Liver (tissue), 8 donors: ENCODE measurements at regions not wholly inside any gene's neighbourhood (a gene's known extent, or its start where the extent isn't known, plus 50 kb on each side); places are given as distances from the start of the nearest gene placed in this dataset.

ENCODE experiments used
- DNase-seq: peaks from one replicate; pipeline ENCODE4 v3.0.0-alpha.2; 2017; ENCODE audit warnings: low spot score
- H3K27ac ChIP-seq, 2 donors: one replicate each; pipeline ENCODE4 v1.7.0; 2013; ENCODE audit warnings: inconsistent platforms in 2 of 2, low read length in 2 of 2, control low read depth in 1 of 2, low read depth in 1 of 2, mild to moderate bottlenecking in 1 of 2
- H3K27me3 ChIP-seq, 4 donors: one replicate each; pipeline versions ENCODE4 v1.6.1 to v1.7.0; 2013; ENCODE audit warnings: low read length in 3 of 4, inconsistent platforms in 1 of 4, mild to moderate bottlenecking in 1 of 4, moderate library complexity in 1 of 4; ENCODE audit not compliant: control insufficient read depth in 4 of 4, insufficient read depth in 4 of 4
- H3K36me3 ChIP-seq, 4 donors: one replicate each; pipeline versions ENCODE4 v1.6.1 to v1.7.0; 2013; ENCODE audit warnings: low read length in 3 of 4, mild to moderate bottlenecking in 3 of 4, low read depth in 1 of 4, moderate library complexity in 1 of 4; ENCODE audit not compliant: control insufficient read depth in 4 of 4, insufficient read depth in 3 of 4
- H3K4me1 ChIP-seq, 4 donors: one replicate each; pipeline versions ENCODE4 v1.6.1 to v1.7.0; 2013; ENCODE audit warnings: low read length in 3 of 4, mild to moderate bottlenecking in 3 of 4, moderate library complexity in 1 of 4; ENCODE audit not compliant: control insufficient read depth in 4 of 4, insufficient read depth in 4 of 4
- H3K4me3 ChIP-seq, 3 donors: one replicate each; pipeline versions ENCODE4 v1.6.1 to v1.7.0; 2013; ENCODE audit warnings: low read length in 3 of 3, control low read depth in 1 of 3, low read depth in 1 of 3, mild to moderate bottlenecking in 1 of 3
- H3K9ac ChIP-seq, 2 donors: one replicate each; pipeline ENCODE4 v1.7.0; 2013; ENCODE audit warnings: low read length in 2 of 2, mild to moderate bottlenecking in 2 of 2, moderate library complexity in 2 of 2, control low read depth in 1 of 2, low read depth in 1 of 2
- H3K9me3 ChIP-seq, 4 donors: one replicate each; pipeline versions ENCODE4 v1.6.1 to v1.7.0; 2013; ENCODE audit warnings: low read length in 3 of 4; ENCODE audit not compliant: control insufficient read depth in 4 of 4
- EGR1 ChIP-seq, 2 donors: IDR thresholded peaks; 2 replicates each; pipeline ENCODE4 v1.6.1; 2016 to 2018; ENCODE audit warnings: antibody characterized with exemption in 2 of 2, low read depth in 2 of 2
- FOXA1 ChIP-seq: IDR thresholded peaks from 2 replicates; pipeline ENCODE4 v1.6.1; 2016; ENCODE audit warnings: antibody characterized with exemption
- FOXA2 ChIP-seq: IDR thresholded peaks from 2 replicates; pipeline ENCODE4 v1.6.1; 2016; ENCODE audit warnings: antibody characterized with exemption
- GABPA ChIP-seq, 2 donors: IDR thresholded peaks in 1 of 2; conservative IDR thresholded peaks in 1 of 2; 2 replicates each; pipeline ENCODE4 v1.6.1; 2016; ENCODE audit warnings: antibody characterized with exemption in 2 of 2, mild to moderate bottlenecking in 1 of 2, moderate library complexity in 1 of 2
- HNF4A ChIP-seq, 2 donors: conservative IDR thresholded peaks; 2 replicates each; pipeline ENCODE4 v1.6.1; 2016; ENCODE audit warnings: antibody characterized with exemption in 2 of 2, mild to moderate bottlenecking in 2 of 2
- HNF4G ChIP-seq: IDR thresholded peaks from 2 replicates; pipeline ENCODE4 v1.6.1; 2016; ENCODE audit warnings: antibody characterized with exemption
- JUND ChIP-seq, 2 donors: IDR thresholded peaks; 2 replicates each; pipeline ENCODE4 v1.6.1; 2016; ENCODE audit warnings: antibody characterized with exemption in 2 of 2
- MAX ChIP-seq: IDR thresholded peaks from 2 replicates; pipeline ENCODE4 v1.6.1; 2016; ENCODE audit warnings: antibody characterized with exemption
- NR2F2 ChIP-seq: IDR thresholded peaks from 2 replicates; pipeline ENCODE4 v1.6.1; 2016; ENCODE audit warnings: antibody characterized with exemption
- RAD21 ChIP-seq, 2 donors: IDR thresholded peaks; 2 replicates each; pipeline ENCODE4 v1.6.1; 2016; ENCODE audit warnings: antibody characterized with exemption in 2 of 2, mild to moderate bottlenecking in 2 of 2
- SP1 ChIP-seq: IDR thresholded peaks from 2 replicates; pipeline ENCODE4 v1.6.1; 2018; ENCODE audit warnings: antibody characterized with exemption, mild to moderate bottlenecking
- TAF1 ChIP-seq: conservative IDR thresholded peaks from 2 replicates; pipeline ENCODE4 v1.6.1; 2016; ENCODE audit warnings: antibody characterized with exemption, mild to moderate bottlenecking
- YY1 ChIP-seq: IDR thresholded peaks from 2 replicates; pipeline ENCODE4 v1.6.1; 2016; ENCODE audit warnings: antibody characterized with exemption, mild to moderate bottlenecking
- WGBS: extraction: QIAGEN DNeasy Blood & Tissue Kit; methylation state at CpG from one replicate; pipeline ENCODE4 v1.1.7; 2013; 5-methylcytosine and 5-hydroxymethylcytosine counted together
- TF ChIP-seq, protein P1 (sequence below): IDR thresholded peaks from 2 replicates; pipeline ENCODE4 v1.6.1; 2016; ENCODE audit warnings: antibody characterized with exemption
- TF ChIP-seq, protein P2 (sequence below): IDR thresholded peaks from 2 replicates; pipeline ENCODE4 v1.6.1; 2016; ENCODE audit warnings: antibody characterized with exemption, mild to moderate bottlenecking
- TF ChIP-seq, protein P3 (sequence below): IDR thresholded peaks from 2 replicates; pipeline ENCODE4 v1.6.1; 2016; ENCODE audit warnings: antibody characterized with exemption
- TF ChIP-seq, protein P4 (sequence below): fragments of 150-350 bp; IDR thresholded peaks from 2 replicates; pipeline ENCODE4 v1.5.1; 2017; ENCODE audit warnings: improper control_type of control experiment, low read depth, low read length; ENCODE audit not compliant: missing input control
- donor health status: healthy.
- donor health status: healthy.
- donor health status: healthy.
- donor health status: healthy.
- donor health status: healthy.

DNA sequence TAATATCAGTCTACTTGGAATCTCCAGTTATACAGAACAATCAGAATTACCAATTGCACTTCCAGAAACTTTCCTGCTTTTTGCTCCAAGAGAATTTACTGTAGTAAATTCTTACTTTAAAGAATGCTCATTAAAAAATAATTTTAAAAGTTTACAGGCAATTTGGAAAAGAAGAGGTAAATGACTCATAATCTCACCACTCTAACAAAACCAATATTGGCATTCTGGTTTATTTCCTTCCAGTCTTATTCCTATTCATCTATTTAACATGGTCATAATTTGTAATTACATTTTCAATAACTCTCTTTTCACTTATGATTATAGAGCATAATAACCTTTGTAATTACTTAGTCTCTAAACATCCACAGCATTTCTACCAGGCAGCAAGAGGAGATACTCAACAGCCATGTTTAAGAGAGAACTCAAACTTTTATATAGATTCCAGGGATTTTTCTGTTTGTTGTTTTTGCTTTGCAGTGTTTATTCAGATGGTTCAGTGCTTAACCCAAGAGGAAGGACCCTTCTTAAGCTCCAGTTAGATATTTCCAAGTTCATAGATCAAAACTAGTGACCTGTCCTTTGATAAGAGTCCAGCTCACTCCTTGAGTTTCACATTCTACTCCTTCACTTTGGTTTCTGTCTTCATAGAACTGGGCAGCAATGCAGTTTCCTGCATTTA, 464.7 kb downstream of the TXNL1 start:
- Histone ChIP-seq H3K4me1 (no peaks in the 10 kb centered on the region), H3K9me3 (no peaks in the 10 kb centered on the region), H3K36me3 (no peaks in the 10 kb centered on the region), H3K27ac (no peak overlapping the region), H3K4me3 (no peak overlapping the region), H3K9ac (no peak overlapping the region), H3K27me3 (no peaks in the 10 kb centered on the region)
- TF ChIP-seq, protein P1, sequence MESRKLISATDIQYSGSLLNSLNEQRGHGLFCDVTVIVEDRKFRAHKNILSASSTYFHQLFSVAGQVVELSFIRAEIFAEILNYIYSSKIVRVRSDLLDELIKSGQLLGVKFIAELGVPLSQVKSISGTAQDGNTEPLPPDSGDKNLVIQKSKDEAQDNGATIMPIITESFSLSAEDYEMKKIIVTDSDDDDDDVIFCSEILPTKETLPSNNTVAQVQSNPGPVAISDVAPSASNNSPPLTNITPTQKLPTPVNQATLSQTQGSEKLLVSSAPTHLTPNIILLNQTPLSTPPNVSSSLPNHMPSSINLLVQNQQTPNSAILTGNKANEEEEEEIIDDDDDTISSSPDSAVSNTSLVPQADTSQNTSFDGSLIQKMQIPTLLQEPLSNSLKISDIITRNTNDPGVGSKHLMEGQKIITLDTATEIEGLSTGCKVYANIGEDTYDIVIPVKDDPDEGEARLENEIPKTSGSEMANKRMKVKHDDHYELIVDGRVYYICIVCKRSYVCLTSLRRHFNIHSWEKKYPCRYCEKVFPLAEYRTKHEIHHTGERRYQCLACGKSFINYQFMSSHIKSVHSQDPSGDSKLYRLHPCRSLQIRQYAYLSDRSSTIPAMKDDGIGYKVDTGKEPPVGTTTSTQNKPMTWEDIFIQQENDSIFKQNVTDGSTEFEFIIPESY: no peak
- TF ChIP-seq SP1 (no peak), HNF4A (conservative IDR thresholded peaks at IDR 0.05) (no peak), FOXA1 (no peak), TAF1 (no peak), EGR1 (IDR thresholded peaks at IDR 0.05; ENCODE audit: low read depth in 2 of 2) (no peak), MAX (no peak)
- TF ChIP-seq, protein P2, sequence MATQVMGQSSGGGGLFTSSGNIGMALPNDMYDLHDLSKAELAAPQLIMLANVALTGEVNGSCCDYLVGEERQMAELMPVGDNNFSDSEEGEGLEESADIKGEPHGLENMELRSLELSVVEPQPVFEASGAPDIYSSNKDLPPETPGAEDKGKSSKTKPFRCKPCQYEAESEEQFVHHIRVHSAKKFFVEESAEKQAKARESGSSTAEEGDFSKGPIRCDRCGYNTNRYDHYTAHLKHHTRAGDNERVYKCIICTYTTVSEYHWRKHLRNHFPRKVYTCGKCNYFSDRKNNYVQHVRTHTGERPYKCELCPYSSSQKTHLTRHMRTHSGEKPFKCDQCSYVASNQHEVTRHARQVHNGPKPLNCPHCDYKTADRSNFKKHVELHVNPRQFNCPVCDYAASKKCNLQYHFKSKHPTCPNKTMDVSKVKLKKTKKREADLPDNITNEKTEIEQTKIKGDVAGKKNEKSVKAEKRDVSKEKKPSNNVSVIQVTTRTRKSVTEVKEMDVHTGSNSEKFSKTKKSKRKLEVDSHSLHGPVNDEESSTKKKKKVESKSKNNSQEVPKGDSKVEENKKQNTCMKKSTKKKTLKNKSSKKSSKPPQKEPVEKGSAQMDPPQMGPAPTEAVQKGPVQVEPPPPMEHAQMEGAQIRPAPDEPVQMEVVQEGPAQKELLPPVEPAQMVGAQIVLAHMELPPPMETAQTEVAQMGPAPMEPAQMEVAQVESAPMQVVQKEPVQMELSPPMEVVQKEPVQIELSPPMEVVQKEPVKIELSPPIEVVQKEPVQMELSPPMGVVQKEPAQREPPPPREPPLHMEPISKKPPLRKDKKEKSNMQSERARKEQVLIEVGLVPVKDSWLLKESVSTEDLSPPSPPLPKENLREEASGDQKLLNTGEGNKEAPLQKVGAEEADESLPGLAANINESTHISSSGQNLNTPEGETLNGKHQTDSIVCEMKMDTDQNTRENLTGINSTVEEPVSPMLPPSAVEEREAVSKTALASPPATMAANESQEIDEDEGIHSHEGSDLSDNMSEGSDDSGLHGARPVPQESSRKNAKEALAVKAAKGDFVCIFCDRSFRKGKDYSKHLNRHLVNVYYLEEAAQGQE: no peak
- TF ChIP-seq, protein P3, sequence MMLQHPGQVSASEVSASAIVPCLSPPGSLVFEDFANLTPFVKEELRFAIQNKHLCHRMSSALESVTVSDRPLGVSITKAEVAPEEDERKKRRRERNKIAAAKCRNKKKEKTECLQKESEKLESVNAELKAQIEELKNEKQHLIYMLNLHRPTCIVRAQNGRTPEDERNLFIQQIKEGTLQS: no peak
- DNase-seq: no peak

DNA sequence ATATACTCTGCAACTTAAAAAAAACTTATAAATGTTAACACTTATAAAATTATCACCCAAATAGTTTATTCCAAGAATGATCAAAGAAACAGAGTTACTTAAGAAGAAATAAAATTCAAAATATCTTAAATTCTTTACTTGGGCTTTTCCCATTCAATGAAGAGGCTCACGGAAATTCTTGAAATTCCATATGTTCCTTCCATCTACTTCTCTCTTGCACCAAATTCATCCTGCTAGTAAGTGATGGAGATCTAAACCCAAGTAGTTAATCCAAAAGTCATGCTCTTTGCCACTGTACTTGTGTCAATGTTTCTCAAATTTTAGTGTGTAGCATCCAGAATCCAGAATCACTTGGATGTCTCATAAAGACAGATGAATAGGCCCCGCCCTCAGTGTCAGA, 465.9 kb downstream of the TXNL1 start:
- H3K27me3 ChIP-seq: no peaks in the 10 kb centered on the region
- H3K4me3 ChIP-seq: no peak overlapping the region
- H3K9ac ChIP-seq: no peak overlapping the region
- no peaks in the 10 kb centered on the region for H3K9me3 ChIP-seq
- no peak overlapping the region for H3K27ac ChIP-seq
- no peak for DNase-seq
- no peaks in the 10 kb centered on the region for H3K36me3 ChIP-seq
- WGBS: 96% methylated on average over 2 of the region's 2 CpGs
- no peaks in the 10 kb centered on the region for H3K4me1 ChIP-seq
- TF ChIP-seq FOXA2: no peak
- no peak for TF ChIP-seq JUND (IDR thresholded peaks at IDR 0.05)
- TF ChIP-seq, protein P2: no peak
- TF ChIP-seq, protein P1: no peak
- TF ChIP-seq MAX: no peak
- TF ChIP-seq RAD21 (IDR thresholded peaks at IDR 0.05): no peak
- TF ChIP-seq, protein P4, sequence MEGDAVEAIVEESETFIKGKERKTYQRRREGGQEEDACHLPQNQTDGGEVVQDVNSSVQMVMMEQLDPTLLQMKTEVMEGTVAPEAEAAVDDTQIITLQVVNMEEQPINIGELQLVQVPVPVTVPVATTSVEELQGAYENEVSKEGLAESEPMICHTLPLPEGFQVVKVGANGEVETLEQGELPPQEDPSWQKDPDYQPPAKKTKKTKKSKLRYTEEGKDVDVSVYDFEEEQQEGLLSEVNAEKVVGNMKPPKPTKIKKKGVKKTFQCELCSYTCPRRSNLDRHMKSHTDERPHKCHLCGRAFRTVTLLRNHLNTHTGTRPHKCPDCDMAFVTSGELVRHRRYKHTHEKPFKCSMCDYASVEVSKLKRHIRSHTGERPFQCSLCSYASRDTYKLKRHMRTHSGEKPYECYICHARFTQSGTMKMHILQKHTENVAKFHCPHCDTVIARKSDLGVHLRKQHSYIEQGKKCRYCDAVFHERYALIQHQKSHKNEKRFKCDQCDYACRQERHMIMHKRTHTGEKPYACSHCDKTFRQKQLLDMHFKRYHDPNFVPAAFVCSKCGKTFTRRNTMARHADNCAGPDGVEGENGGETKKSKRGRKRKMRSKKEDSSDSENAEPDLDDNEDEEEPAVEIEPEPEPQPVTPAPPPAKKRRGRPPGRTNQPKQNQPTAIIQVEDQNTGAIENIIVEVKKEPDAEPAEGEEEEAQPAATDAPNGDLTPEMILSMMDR: no peak
- no peak for TF ChIP-seq GABPA (IDR thresholded peaks at IDR 0.05 in 1 of 2, conservative IDR thresholded peaks at IDR 0.05 in 1 of 2)
- TF ChIP-seq YY1: no peak
- TF ChIP-seq TAF1: no peak
- TF ChIP-seq, protein P3: no peak
- TF ChIP-seq FOXA1: no peak
- no peak for TF ChIP-seq NR2F2
- TF ChIP-seq SP1: no peak
- TF ChIP-seq HNF4G: no peak
